ENCODE measurements at regions not wholly inside any gene's neighbourhood (a gene's known extent, or its start where the extent isn't known, plus 50 kb on each side); places are given as distances from the start of the nearest gene placed in this dataset.

GRCh38 chr3:147940405-147941193 lies 531.4 kb downstream of the ZIC1 start:
- no peak overlapping the region for H3K27ac Mint-ChIP-seq
- H3K4me1 Mint-ChIP-seq = peaks cover 5% of the 10 kb centered on the region
- no peak for TF ChIP-seq CTCF (conservative IDR thresholded peaks at IDR 0.05)
- WGBS, 2 experiments (ENCODE audit: insufficient coverage in 1 of 2, insufficient read length in 1 of 2) = 83 to 86% methylated on average over 1 to 3 of the region's 3 CpGs
- H3K4me1 ChIP-seq (ENCODE audit: control insufficient read depth, insufficient read depth, low read length) = no peaks in the 10 kb centered on the region
- no peak overlapping the region for H3K4me3 ChIP-seq (ENCODE audit: low read length)
- H3K4me3 Mint-ChIP-seq = no peak overlapping the region
- no peak overlapping the region for H3K27ac ChIP-seq (ENCODE audit: low read depth, low read length)
- no peak for DNase-seq
- H3K36me3 ChIP-seq (ENCODE audit: control insufficient read depth, insufficient read depth, low read length) = no peaks in the 10 kb centered on the region
- H3K27me3 ChIP-seq (ENCODE audit: control insufficient read depth, insufficient read depth, low read length, poor library complexity, severe bottlenecking) = no peaks in the 10 kb centered on the region
- no peaks in the 10 kb centered on the region for H3K36me3 Mint-ChIP-seq (ENCODE audit: low read depth)
- H3K27me3 Mint-ChIP-seq (ENCODE audit: insufficient read depth) = no peaks in the 10 kb centered on the region
- H3K9me3 Mint-ChIP-seq = no peaks in the 10 kb centered on the region
- no peaks in the 10 kb centered on the region for H3K9me3 ChIP-seq (ENCODE audit: control insufficient read depth, low read length)
- no peak overlapping the region for H3K9ac ChIP-seq (ENCODE audit: extremely low read depth, low read length, poor library complexity, severe bottlenecking)

- 73 to 100% methylated on average over 1 to 2 of the region's 2 CpGs for WGBS, 2 experiments (ENCODE audit: insufficient coverage in 1 of 2, insufficient read length in 1 of 2)
- H3K9me3 Mint-ChIP-seq = no peaks in the 10 kb centered on the region
- H3K4me3 Mint-ChIP-seq = no peak overlapping the region
- no peak overlapping the region for H3K27ac Mint-ChIP-seq
- no peaks in the 10 kb centered on the region for H3K27me3 Mint-ChIP-seq (ENCODE audit: insufficient read depth)
- TF ChIP-seq CTCF (conservative IDR thresholded peaks at IDR 0.05) = no peak
- no peaks in the 10 kb centered on the region for H3K27me3 ChIP-seq (ENCODE audit: control insufficient read depth, insufficient read depth, low read length, poor library complexity, severe bottlenecking)
- no peak for DNase-seq
- H3K36me3 Mint-ChIP-seq (ENCODE audit: low read depth) = no peaks in the 10 kb centered on the region
- no peak overlapping the region for H3K4me3 ChIP-seq (ENCODE audit: low read length)
- H3K36me3 ChIP-seq (ENCODE audit: control insufficient read depth, insufficient read depth, low read length) = no peaks in the 10 kb centered on the region
- H3K27ac ChIP-seq (ENCODE audit: low read depth, low read length) = no peak overlapping the region
- peaks cover 11% of the 10 kb centered on the region for H3K4me1 Mint-ChIP-seq
- H3K9ac ChIP-seq (ENCODE audit: extremely low read depth, low read length, poor library complexity, severe bottlenecking) = no peak overlapping the region
- H3K9me3 ChIP-seq (ENCODE audit: control insufficient read depth, low read length) = no peaks in the 10 kb centered on the region
- no peaks in the 10 kb centered on the region for H3K4me1 ChIP-seq (ENCODE audit: control insufficient read depth, insufficient read depth, low read length)
Observed at GRCh38 chr3:147941969-147942368, 532.8 kb downstream of the ZIC1 start.

GRCh38 chr3:147943265-147943945 lies 534.2 kb downstream of the ZIC1 start:
- 60 to 92% methylated on average over 1 to 2 of the region's 2 CpGs for WGBS, 2 experiments (ENCODE audit: insufficient coverage in 1 of 2, insufficient read length in 1 of 2)
- no peak overlapping the region for H3K9ac ChIP-seq (ENCODE audit: extremely low read depth, low read length, poor library complexity, severe bottlenecking)
- DNase-seq = no peak
- no peaks in the 10 kb centered on the region for H3K27me3 ChIP-seq (ENCODE audit: control insufficient read depth, insufficient read depth, low read length, poor library complexity, severe bottlenecking)
- Mint-ChIP-seq H3K4me3 (no peak overlapping the region), H3K9me3 (no peaks in the 10 kb centered on the region), H3K27ac (no peak overlapping the region), H3K36me3 (ENCODE audit: low read depth) (no peaks in the 10 kb centered on the region), H3K4me1 (peaks cover 11% of the 10 kb centered on the region), H3K27me3 (ENCODE audit: insufficient read depth) (no peaks in the 10 kb centered on the region)
- no peaks in the 10 kb centered on the region for H3K4me1 ChIP-seq (ENCODE audit: control insufficient read depth, insufficient read depth, low read length)
- no peak overlapping the region for H3K27ac ChIP-seq (ENCODE audit: low read depth, low read length)
- TF ChIP-seq CTCF (conservative IDR thresholded peaks at IDR 0.05) = no peak
- H3K36me3 ChIP-seq (ENCODE audit: control insufficient read depth, insufficient read depth, low read length) = no peaks in the 10 kb centered on the region
- no peak overlapping the region for H3K4me3 ChIP-seq (ENCODE audit: low read length)
- no peaks in the 10 kb centered on the region for H3K9me3 ChIP-seq (ENCODE audit: control insufficient read depth, low read length)
